GM21367 (cell line): ENCODE measurements at regions not wholly inside any gene's neighbourhood (a gene's known extent, or its start where the extent isn't known, plus 50 kb on each side); places are given as distances from the start of the nearest gene placed in this dataset.

Experiments used
- ATAC-seq: cut with Tn5 transposase; IDR thresholded peaks from one replicate; pipeline ENCODE4 v1.9.1; 2021; ENCODE audit not compliant: unreplicated experiment

GRCh38 chr2:217290467-217290866 lies 430.6 kb upstream of the TNP1 start:
- no peak for ATAC-seq

- ATAC-seq = no peak
These were observed 430.0 kb upstream of the TNP1 start for GRCh38 chr2:217289907-217290280.

- no peak for ATAC-seq
These were observed 429.5 kb upstream of the TNP1 start for GRCh38 chr2:217289177-217289906.

- no peak for ATAC-seq
These were observed 428.7 kb upstream of the TNP1 start for GRCh38 chr2:217288472-217289063.

GRCh38 chr2:217286833-217287232 lies 427.0 kb upstream of the TNP1 start:
- no peak for ATAC-seq

GRCh38 chr2:217285926-217286325 lies 426.1 kb upstream of the TNP1 start:
- ATAC-seq = no peak

GRCh38 chr2:217283460-217283859 lies 423.6 kb upstream of the TNP1 start:
- no peak for ATAC-seq

- no peak for ATAC-seq
These were observed 422.7 kb upstream of the TNP1 start for GRCh38 chr2:217282531-217282930.

GRCh38 chr2:217279556-217279955 lies 419.7 kb upstream of the TNP1 start:
- no peak for ATAC-seq

GRCh38 chr2:217279140-217279539 lies 419.3 kb upstream of the TNP1 start:
- no peak for ATAC-seq

- ATAC-seq = no peak
These were observed 418.0 kb upstream of the TNP1 start for GRCh38 chr2:217277646-217278398.

GRCh38 chr2:217276433-217276832 lies 416.6 kb upstream of the TNP1 start:
- no peak for ATAC-seq

GRCh38 chr2:217275091-217275490 lies 415.2 kb upstream of the TNP1 start:
- no peak for ATAC-seq

- no peak for ATAC-seq
These were observed 414.7 kb upstream of the TNP1 start for GRCh38 chr2:217274578-217274977.

- ATAC-seq = no peak
These were observed 414.0 kb upstream of the TNP1 start for GRCh38 chr2:217273851-217274250.

- no peak for ATAC-seq
These were observed 413.3 kb upstream of the TNP1 start for GRCh38 chr2:217273162-217273561.

GRCh38 chr2:217271813-217272212 lies 411.9 kb upstream of the TNP1 start:
- no peak for ATAC-seq

- ATAC-seq = no peak
These were observed 410.7 kb upstream of the TNP1 start for GRCh38 chr2:217270485-217271121.

GRCh38 chr2:217269701-217270484 lies 410.0 kb upstream of the TNP1 start:
- no peak for ATAC-seq

- ATAC-seq = no peak
These were observed 409.1 kb upstream of the TNP1 start for GRCh38 chr2:217268978-217269377.

GRCh38 chr2:217267758-217268157 lies 407.9 kb upstream of the TNP1 start:
- ATAC-seq = no peak
